Cardiac muscle cell (in vitro differentiated cells and primary cell): ENCODE measurements at regions not wholly inside any gene's neighbourhood (a gene's known extent, or its start where the extent isn't known, plus 50 kb on each side); places are given as distances from the start of the nearest gene placed in this dataset.

Experiments
- DNase-seq, 2 donors: peaks; one replicate each; pipeline versions ENCODE4 v3.0.0 to v3.0.0-alpha.2; 2010 to 2017; ENCODE audit warnings: low read depth in 1 of 2, low spot score in 1 of 2
- H3K27ac ChIP-seq: fragments of 200-600 bp; sonication (generic); 2 replicates; pipeline ENCODE4 v1.5.1; 2016
- H3K27me3 ChIP-seq: fragments of 200-600 bp; sonication (generic); 2 replicates; pipeline ENCODE4 v1.6.0; 2016; ENCODE audit warnings: control low read depth
- H3K36me3 ChIP-seq: fragments of 200-600 bp; sonication (generic); 2 replicates; pipeline ENCODE4 v1.5.1; 2016; ENCODE audit warnings: control low read depth
- H3K4me1 ChIP-seq: fragments of 200-600 bp; sonication (generic); 2 replicates; pipeline ENCODE4 v1.8.1; 2017; ENCODE audit warnings: low read depth, mild to moderate bottlenecking, mixed run types
- H3K4me3 ChIP-seq: fragments of 200-600 bp; sonication (generic); 2 replicates; pipeline ENCODE4 v1.5.1; 2016; ENCODE audit warnings: mild to moderate bottlenecking
- H3K9me3 ChIP-seq: fragments of 200-600 bp; sonication (generic); 2 replicates; pipeline ENCODE4 v1.5.1; 2017; ENCODE audit warnings: low read depth, mild to moderate bottlenecking, control low read depth
- CTCF ChIP-seq: IDR thresholded peaks from 2 replicates; pipeline ENCODE4 v1.5.1; 2012; ENCODE audit warnings: low read depth, mild to moderate bottlenecking, low read length

GRCh38 chr1:213761845-213762407, 225.8 kb upstream of the PROX1 start:
- Histone ChIP-seq H3K4me3 (no peak overlapping the region), H3K4me1 (no peaks in the 10 kb centered on the region), H3K36me3 (no peaks in the 10 kb centered on the region), H3K27me3 (no peaks in the 10 kb centered on the region), H3K27ac (no peak overlapping the region), H3K9me3 (no peaks in the 10 kb centered on the region)
- peak in 1 of 2 donors; percentile 0 for DNase-seq
- no peak for TF ChIP-seq CTCF

GRCh38 chr1:213767683-213768082, 220.1 kb upstream of the PROX1 start:
- Histone ChIP-seq H3K27me3 (no peaks in the 10 kb centered on the region), H3K4me3 (no peak overlapping the region), H3K36me3 (no peaks in the 10 kb centered on the region), H3K4me1 (no peaks in the 10 kb centered on the region), H3K9me3 (no peaks in the 10 kb centered on the region), H3K27ac (no peak overlapping the region)
- DNase-seq = no peak
- TF ChIP-seq CTCF = no peak

- DNase-seq = no peak
- Histone ChIP-seq H3K9me3 (no peaks in the 10 kb centered on the region), H3K27ac (no peak overlapping the region), H3K36me3 (no peaks in the 10 kb centered on the region), H3K4me3 (no peak overlapping the region), H3K4me1 (no peaks in the 10 kb centered on the region), H3K27me3 (no peaks in the 10 kb centered on the region)
- TF ChIP-seq CTCF = no peak
Observed at GRCh38 chr1:213772128-213773063, 215.4 kb upstream of the PROX1 start.

GRCh38 chr1:213773975-213774374, 213.8 kb upstream of the PROX1 start:
- Histone ChIP-seq H3K27ac (no peak overlapping the region), H3K4me3 (no peak overlapping the region), H3K36me3 (no peaks in the 10 kb centered on the region), H3K4me1 (no peaks in the 10 kb centered on the region), H3K27me3 (no peaks in the 10 kb centered on the region), H3K9me3 (no peaks in the 10 kb centered on the region)
- TF ChIP-seq CTCF = no peak
- DNase-seq = no peak

GRCh38 chr1:213776969-213777368, 210.8 kb upstream of the PROX1 start:
- H3K9me3 ChIP-seq = no peaks in the 10 kb centered on the region
- TF ChIP-seq CTCF = no peak
- H3K4me3 ChIP-seq = no peak overlapping the region
- H3K4me1 ChIP-seq = no peaks in the 10 kb centered on the region
- no peak overlapping the region for H3K27ac ChIP-seq
- DNase-seq = no peak
- peaks cover 10% of the 10 kb centered on the region for H3K27me3 ChIP-seq
- no peaks in the 10 kb centered on the region for H3K36me3 ChIP-seq
